Gastrocnemius medialis (tissue), 4 donors: ENCODE measurements at regions not wholly inside any gene's neighbourhood (a gene's known extent, or its start where the extent isn't known, plus 50 kb on each side); places are given as distances from the start of the nearest gene placed in this dataset.

Experiments
- ATAC-seq, 2 donors: fragments of 150-250 bp; one replicate each; pipeline ENCODE4 v1.9.1; 2016
- DNase-seq, 2 donors: peaks; one replicate each; pipeline ENCODE4 v3.0.0-alpha.2; 2019
- H3K27ac ChIP-seq, 4 donors: fragments of 200-600 bp; sonication (generic); 1 replicate in 1 of 4; 2 replicates in 3 of 4; pipeline ENCODE4 v1.5.1; 2016 to 2018; ENCODE audit warnings: mild to moderate bottlenecking in 2 of 4, moderate library complexity in 1 of 4
- H3K27me3 ChIP-seq, 3 donors: fragments of 200-600 bp; sonication (generic) in 2 of 3; 1 replicate in 1 of 3; 2 replicates in 2 of 3; pipeline versions ENCODE4 v1.5.1 to v1.6.0; 2016 to 2019; ENCODE audit warnings: mild to moderate bottlenecking in 1 of 3, moderate library complexity in 1 of 3
- H3K36me3 ChIP-seq, 2 donors: fragments of 200-600 bp; sonication (generic) in 1 of 2; one replicate each; pipeline ENCODE4 v1.5.1; 2017 to 2018
- H3K4me1 ChIP-seq, 2 donors: fragments of 200-600 bp; sonication (generic) in 1 of 2; one replicate each; pipeline ENCODE4 v1.5.1; 2016 to 2017; ENCODE audit warnings: mild to moderate bottlenecking in 2 of 2
- H3K4me3 ChIP-seq, 4 donors: fragments of 200-600 bp; sonication (generic) in 3 of 4; 1 replicate in 1 of 4; 2 replicates in 3 of 4; pipeline ENCODE4 v1.5.1; 2016 to 2019; ENCODE audit warnings: mild to moderate bottlenecking in 2 of 4
- H3K9me3 ChIP-seq, 3 donors: fragments of 200-600 bp; sonication (generic) in 2 of 3; 1 replicate in 1 of 3; 2 replicates in 2 of 3; pipeline ENCODE4 v1.5.1; 2016 to 2019
- CTCF ChIP-seq, 5 experiments: fragments of 450-650 bp in 3 of 5; fragments of 200-600 bp in 2 of 5; sonication (generic) in 2 of 5; IDR thresholded peaks in 4 of 5; conservative IDR thresholded peaks in 1 of 5; 1 replicate in 4 of 5; 2 replicates in 1 of 5; pipeline ENCODE4 v1.5.1; 2016 to 2019; ENCODE audit warnings: antibody characterized with exemption in 5 of 5, mild to moderate bottlenecking in 3 of 5, moderate library complexity in 3 of 5
- POLR2A ChIP-seq, 2 donors: fragments of 450-650 bp; IDR thresholded peaks; one replicate each; pipeline ENCODE4 v1.6.1; 2017; ENCODE audit warnings: antibody characterized with exemption in 2 of 2, mild to moderate bottlenecking in 2 of 2, moderate library complexity in 2 of 2
- in situ Hi-C, 4 donors: fragments of 200-750 bp; cut with MboI; loops; one replicate each; pipeline versions ENCODE4 v1.15.0 to v1.8.0; 2017; ENCODE audit warnings: low sequenced_read_pairs in 4 of 4
- intact Hi-C: fragments of 100-400 bp; cut with DNase I; formaldehyde crosslinking; loops from one replicate; pipeline ENCODE4 v1.15.1; 2023; ENCODE audit warnings: low total_unique reads

DNA sequence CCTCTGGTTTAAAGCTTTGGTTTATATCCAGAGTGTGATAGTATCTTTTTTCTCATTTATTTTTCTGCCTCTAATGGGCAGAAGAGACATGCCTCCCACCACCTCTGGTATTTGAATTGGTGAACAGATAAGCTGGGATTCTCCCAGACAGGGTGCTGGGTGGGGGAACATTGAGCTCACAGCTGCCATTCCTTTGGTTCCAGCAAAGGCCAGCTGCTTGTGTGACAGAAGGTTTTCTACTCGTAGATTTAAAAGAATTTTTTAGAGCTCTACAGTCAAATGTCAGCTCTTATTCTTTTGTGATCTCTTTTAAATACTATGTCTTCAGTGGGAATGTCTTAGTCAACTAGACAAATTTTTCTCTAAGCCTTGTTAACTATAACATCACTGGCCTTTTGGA is 54.7 kb upstream of the ADAMTS16 start:
- Histone ChIP-seq H3K9me3 (no peaks in the 10 kb centered on the region), H3K27me3 (no peaks in the 10 kb centered on the region), H3K36me3 (no peaks in the 10 kb centered on the region), H3K4me1 (no peaks in the 10 kb centered on the region), H3K4me3 (no peak overlapping the region), H3K27ac (no peak overlapping the region)
- DNase-seq (no peak), ATAC-seq (no peak)
- TF ChIP-seq POLR2A (IDR thresholded peaks at IDR 0.05) (no peak), CTCF (IDR thresholded peaks at IDR 0.05 in 4 of 5, conservative IDR thresholded peaks at IDR 0.05 in 1 of 5) (no peak)
- in situ Hi-C loops (no loop called here), intact Hi-C loops (no loop called here)

DNA sequence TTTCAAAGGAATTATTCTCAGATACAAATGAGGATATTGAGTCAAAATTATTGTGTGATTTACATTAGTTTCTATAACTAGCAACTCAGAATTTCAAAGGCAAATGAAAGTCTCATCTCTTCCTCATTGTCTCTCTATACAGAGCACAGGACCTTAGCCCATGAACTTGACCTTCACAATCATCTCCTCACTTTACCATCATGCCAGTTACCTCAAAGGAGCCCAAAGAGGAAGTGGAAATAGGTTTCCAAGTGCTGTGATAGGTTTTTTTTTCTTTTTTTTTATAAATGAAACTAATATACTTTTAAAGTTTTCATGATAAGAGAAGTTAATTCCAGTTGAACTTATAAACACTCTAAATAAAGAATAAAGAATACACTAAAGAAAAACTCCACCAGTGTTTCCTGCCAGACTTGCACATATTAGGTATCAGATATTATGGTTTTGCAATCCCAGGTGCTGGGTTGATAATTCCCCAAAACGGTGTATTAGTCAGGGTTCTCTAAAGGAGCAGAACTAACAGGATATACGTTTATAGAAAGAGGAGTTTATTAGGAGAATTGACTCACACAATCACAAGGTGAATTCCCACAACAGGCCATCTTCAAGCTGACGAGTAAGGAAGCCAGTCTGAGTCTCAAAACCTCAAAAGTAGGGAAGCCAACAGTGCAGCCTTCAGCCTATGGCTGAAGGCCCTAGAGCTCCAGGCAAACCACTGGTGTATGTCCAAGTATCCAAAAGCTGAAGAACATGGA is 50.1 kb upstream of the ADAMTS16 start:
- TF ChIP-seq POLR2A (IDR thresholded peaks at IDR 0.05) (no peak), CTCF (IDR thresholded peaks at IDR 0.05 in 4 of 5, conservative IDR thresholded peaks at IDR 0.05 in 1 of 5) (no peak)
- Histone ChIP-seq H3K27me3 (no peaks in the 10 kb centered on the region), H3K9me3 (no peaks in the 10 kb centered on the region), H3K36me3 (no peaks in the 10 kb centered on the region), H3K4me3 (no peak overlapping the region), H3K4me1 (no peaks in the 10 kb centered on the region), H3K27ac (no peak overlapping the region)
- DNase-seq (no peak), ATAC-seq (no peak)
- intact Hi-C loops, result no loop called here
- in situ Hi-C loops, result no loop called here
